Thyroid gland (tissue), 4 donors: ENCODE measurements at regions not wholly inside any gene's neighbourhood (a gene's known extent, or its start where the extent isn't known, plus 50 kb on each side); places are given as distances from the start of the nearest gene placed in this dataset.
"Not testable (repeated sequence)": the region's sequence is repeated elsewhere in the genome, so short reads cannot be mapped to it uniquely, and the experiment has no call there.

Source experiments
- DNase-seq, 2 donors: peaks; one replicate each; pipeline ENCODE4 v3.0.0-alpha.2; 2019
- H3K27ac ChIP-seq, 3 donors: fragments of 200-600 bp; sonication (generic); 1 replicate in 2 of 3; 2 replicates in 1 of 3; pipeline ENCODE4 v1.5.1; 2016 to 2019; ENCODE audit warnings: mild to moderate bottlenecking in 1 of 3, moderate library complexity in 1 of 3
- H3K27me3 ChIP-seq: fragments of 200-600 bp; sonication (generic); one replicate; pipeline ENCODE4 v1.5.1; 2019
- H3K36me3 ChIP-seq, 2 donors: fragments of 200-600 bp; sonication (generic); one replicate each; pipeline ENCODE4 v1.5.1; 2016 to 2019
- H3K4me1 ChIP-seq, 2 donors: fragments of 200-600 bp; sonication (generic); one replicate each; pipeline ENCODE4 v1.5.1; 2017 to 2019
- H3K4me3 ChIP-seq, 3 donors: fragments of 200-600 bp; sonication (generic); replicated peaks in 1 of 3; 1 replicate in 2 of 3; 2 replicates in 1 of 3; pipeline ENCODE4 v1.5.1; 2016; ENCODE audit warnings: mild to moderate bottlenecking in 1 of 3
- H3K9me3 ChIP-seq: fragments of 200-600 bp; sonication (generic); one replicate; pipeline ENCODE4 v1.5.1; 2017
- POLR2A ChIP-seq, 2 donors: fragments of 450-650 bp; IDR thresholded peaks; one replicate each; pipeline ENCODE4 v1.6.1; 2017; ENCODE audit warnings: antibody characterized with exemption in 2 of 2, mild to moderate bottlenecking in 2 of 2, moderate library complexity in 1 of 2
- WGBS, 2 donors: methylation state at CpG; one replicate each; pipeline ENCODE4 v1.1.5; 2017; 5-methylcytosine and 5-hydroxymethylcytosine counted together
- intact Hi-C: fragments of 100-400 bp; cut with DNase I; formaldehyde crosslinking; loops from one replicate; pipeline ENCODE4 v1.15.1; 2023
- TF ChIP-seq, protein P1 (sequence below), 6 experiments: fragments of 200-600 bp in 3 of 6; fragments of 450-650 bp in 3 of 6; sonication (generic) in 3 of 6; IDR thresholded peaks; one replicate each; pipeline ENCODE4 v1.5.1; 2016 to 2019; ENCODE audit warnings: antibody characterized with exemption in 6 of 6, mild to moderate bottlenecking in 2 of 6, inconsistent platforms in 1 of 6, moderate library complexity in 1 of 6

DNA sequence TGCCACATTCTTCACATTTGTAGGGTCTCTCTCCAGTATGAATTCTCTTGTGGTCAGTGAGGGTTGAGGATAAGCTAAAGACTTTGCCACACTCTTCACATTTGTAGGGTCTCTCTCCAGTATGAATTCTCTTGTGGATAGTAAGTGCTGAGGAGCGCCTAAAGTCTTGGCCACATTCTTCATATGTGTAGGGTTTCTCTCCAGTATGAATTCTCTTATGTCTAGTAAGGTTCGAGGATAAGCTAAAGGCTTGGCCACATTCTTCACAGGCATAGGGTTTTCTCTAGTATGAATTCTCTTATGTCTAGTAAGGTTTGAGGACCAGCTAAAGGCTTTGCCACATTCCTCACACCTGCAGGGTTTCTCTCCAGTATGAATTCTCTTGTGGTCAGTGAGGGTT lies 706.9 kb upstream of the ZNF722 start:
- DNase-seq, H3K9me3 ChIP-seq, H3K27ac ChIP-seq, H3K4me3 ChIP-seq, H3K4me1 ChIP-seq, intact Hi-C loops, H3K27me3 ChIP-seq, H3K36me3 ChIP-seq: not testable (repeated sequence)
- WGBS, 2 donors, result 63 to 77% methylated on average over 2 of the region's 2 CpGs

DNA sequence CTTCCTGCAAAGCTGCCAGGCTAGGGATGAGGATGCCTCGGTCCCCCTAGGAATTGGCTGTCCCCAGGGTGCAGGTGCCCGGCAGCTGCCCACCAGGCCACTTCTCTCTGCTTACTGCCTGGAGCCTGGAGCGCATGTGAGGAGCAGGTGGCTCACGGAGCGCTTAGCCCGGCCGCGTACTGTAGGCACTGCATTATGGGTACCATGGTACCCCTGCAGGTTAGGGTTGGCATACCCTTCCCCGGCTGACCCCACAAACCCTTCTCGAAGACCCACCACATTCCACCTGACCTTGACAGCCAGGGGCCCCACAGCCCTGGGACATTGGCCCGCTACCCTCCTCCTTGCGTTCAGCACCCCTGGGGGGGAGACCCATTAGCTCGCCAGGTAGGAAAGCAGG lies 681.1 kb upstream of the ZNF722 start:
- WGBS, 2 donors, result no CpG with 5 or more reads among the region's 13 CpGs
- intact Hi-C loops, DNase-seq, H3K4me3 ChIP-seq, H3K9me3 ChIP-seq, H3K27me3 ChIP-seq, H3K4me1 ChIP-seq, H3K36me3 ChIP-seq, H3K27ac ChIP-seq: not testable (repeated sequence)

DNA sequence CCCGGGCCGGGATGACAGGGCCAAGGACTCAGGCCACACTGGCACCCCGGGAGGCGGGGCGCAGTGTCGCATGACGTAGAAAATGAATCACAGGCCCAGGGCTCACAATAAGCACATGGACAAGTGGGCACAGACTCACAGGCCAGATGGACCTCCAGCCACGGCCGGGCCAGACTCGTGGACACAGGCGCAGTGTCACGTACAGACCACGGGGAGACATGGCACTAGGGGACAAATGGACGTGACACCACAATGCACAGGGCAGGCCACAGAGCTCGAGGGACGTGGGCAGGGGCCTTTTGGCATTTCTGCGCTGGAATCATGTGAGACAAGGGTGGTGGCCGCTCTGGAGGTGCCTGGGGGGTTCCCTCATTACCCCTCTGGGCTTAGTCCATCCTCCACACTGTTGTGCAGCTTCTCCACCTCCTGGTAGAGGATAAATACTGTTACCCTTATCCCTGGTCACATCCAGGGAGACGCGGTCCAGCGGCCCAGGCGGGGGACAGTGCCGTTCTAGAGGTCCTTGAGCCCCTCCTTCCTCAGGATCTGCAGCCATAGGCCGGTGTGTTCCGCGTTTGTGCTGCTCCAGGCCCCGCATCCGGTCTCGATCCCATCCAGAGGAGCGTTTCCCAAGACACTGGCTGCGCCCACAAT lies 649.8 kb upstream of the ZNF722 start:
- H3K4me3 ChIP-seq, H3K36me3 ChIP-seq, intact Hi-C loops, H3K4me1 ChIP-seq, H3K27me3 ChIP-seq, H3K27ac ChIP-seq, H3K9me3 ChIP-seq: not testable (repeated sequence)
- peak in 1 of 2 donors; percentile 0 for DNase-seq
- WGBS, 2 donors, result 81 to 94% methylated on average over 9 to 15 of the region's 31 CpGs

DNA sequence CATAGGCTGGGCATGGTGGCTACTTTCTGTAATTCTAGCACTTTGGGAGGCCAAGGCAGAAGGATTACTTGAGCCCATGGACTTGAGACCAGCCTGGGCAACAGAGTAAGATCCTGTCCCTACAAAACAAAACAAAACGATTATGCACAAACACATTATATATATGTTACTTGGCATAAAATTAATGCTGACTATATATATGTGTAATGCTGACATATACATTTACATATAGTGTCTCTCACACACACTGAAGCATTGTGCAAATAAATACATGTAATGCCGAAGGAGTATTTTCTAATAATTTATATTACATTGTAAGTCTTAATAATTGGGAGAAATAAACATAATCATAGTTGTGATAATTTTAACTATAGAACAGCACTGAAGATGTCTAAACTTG lies 621.8 kb upstream of the ZNF722 start:
- DNase-seq, result no peak
- WGBS, 2 donors, result 46 to 67% methylated on average over 2 of the region's 2 CpGs
- intact Hi-C loops, result no loop called here
- no peak for TF ChIP-seq POLR2A (IDR thresholded peaks at IDR 0.05)
- TF ChIP-seq, protein P1, sequence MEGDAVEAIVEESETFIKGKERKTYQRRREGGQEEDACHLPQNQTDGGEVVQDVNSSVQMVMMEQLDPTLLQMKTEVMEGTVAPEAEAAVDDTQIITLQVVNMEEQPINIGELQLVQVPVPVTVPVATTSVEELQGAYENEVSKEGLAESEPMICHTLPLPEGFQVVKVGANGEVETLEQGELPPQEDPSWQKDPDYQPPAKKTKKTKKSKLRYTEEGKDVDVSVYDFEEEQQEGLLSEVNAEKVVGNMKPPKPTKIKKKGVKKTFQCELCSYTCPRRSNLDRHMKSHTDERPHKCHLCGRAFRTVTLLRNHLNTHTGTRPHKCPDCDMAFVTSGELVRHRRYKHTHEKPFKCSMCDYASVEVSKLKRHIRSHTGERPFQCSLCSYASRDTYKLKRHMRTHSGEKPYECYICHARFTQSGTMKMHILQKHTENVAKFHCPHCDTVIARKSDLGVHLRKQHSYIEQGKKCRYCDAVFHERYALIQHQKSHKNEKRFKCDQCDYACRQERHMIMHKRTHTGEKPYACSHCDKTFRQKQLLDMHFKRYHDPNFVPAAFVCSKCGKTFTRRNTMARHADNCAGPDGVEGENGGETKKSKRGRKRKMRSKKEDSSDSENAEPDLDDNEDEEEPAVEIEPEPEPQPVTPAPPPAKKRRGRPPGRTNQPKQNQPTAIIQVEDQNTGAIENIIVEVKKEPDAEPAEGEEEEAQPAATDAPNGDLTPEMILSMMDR (IDR thresholded peaks at IDR 0.05), result no peak
- Histone ChIP-seq H3K36me3 (no peaks in the 10 kb centered on the region), H3K9me3 (no peaks in the 10 kb centered on the region), H3K27me3 (no peaks in the 10 kb centered on the region), H3K27ac (no peak overlapping the region), H3K4me1 (no peaks in the 10 kb centered on the region), H3K4me3 (no peak overlapping the region)

DNA sequence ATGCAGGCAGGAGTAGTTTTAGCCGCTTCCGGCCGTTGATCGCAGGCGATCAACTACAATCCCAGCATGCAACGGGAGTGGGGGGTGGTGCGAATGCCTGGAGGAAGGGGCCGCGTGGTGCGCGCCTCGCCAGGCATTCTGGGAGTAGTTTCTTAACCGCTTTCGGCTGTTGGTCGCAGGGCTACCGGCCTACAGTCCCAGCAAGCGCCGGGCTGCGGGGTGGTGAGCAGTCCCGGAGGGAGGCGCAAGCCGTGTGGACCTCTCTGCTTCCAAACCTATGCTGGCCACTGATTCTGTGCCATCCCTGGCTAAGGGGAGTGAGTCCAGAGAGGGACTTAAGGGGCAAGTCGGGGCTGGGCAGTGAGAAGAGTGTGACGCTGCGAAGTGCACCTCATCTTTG lies 604.5 kb upstream of the ZNF722 start:
- DNase-seq, intact Hi-C loops: not testable (repeated sequence)

DNA sequence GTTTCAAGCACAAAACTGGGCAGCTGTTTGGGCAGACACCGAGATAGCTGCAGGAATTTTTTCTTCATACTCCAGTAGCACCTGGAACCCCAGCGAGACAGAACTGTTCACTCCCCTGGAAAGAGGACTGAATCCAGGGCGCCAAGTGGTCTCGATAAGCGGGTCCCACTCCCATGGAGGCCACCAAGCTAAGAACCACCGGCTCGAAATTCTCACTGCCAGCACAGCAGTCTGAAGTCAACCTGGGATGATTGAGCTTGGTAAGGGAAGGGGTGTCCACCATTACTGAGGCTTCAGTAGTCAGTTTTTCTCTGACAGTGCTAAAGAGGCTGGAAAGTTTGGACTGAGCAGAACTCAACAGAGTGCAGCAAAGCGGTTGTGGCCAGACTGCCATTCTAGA lies 590.8 kb upstream of the ZNF722 start:
- intact Hi-C loops, H3K27me3 ChIP-seq, H3K4me3 ChIP-seq, H3K9me3 ChIP-seq, H3K27ac ChIP-seq, H3K36me3 ChIP-seq, H3K4me1 ChIP-seq: not testable (repeated sequence)
- peak in 1 of 2 donors; percentile 0 for DNase-seq
- 75% methylated on average over 5 of the region's 8 CpGs; no CpG with 5 or more reads in 1 of the 2 donors for WGBS, 2 donors

More for the DNA sequence above, 604.5 kb upstream of the ZNF722 start:
- WGBS, 2 donors, result no CpG with 5 or more reads among the region's 25 CpGs
- not testable (repeated sequence) for H3K4me3 ChIP-seq, H3K4me1 ChIP-seq, H3K36me3 ChIP-seq, H3K27me3 ChIP-seq, H3K27ac ChIP-seq, H3K9me3 ChIP-seq
